DMS 273 (cell line): ENCODE measurements at regions not wholly inside any gene's neighbourhood (a gene's known extent, or its start where the extent isn't known, plus 50 kb on each side); places are given as distances from the start of the nearest gene placed in this dataset.
A peak's percentile ranks its signal among the peaks of the same experiment; 100 is the strongest.

Experiments used
- DNase-seq: peaks from one replicate; lab custom pipeline; 2025; ENCODE audit not compliant: unreplicated experiment; lab: John Stamatoyannopoulos, UW

- DNase-seq, result no peak
Measured at GRCh38 chr3:156620901-156621300, 53.5 kb upstream of the TIPARP start.

- DNase-seq, result peak; percentile 58
Measured at GRCh38 chr3:156620260-156620659, 54.1 kb upstream of the TIPARP start.

- no peak for DNase-seq
Measured at GRCh38 chr3:156619376-156619775, 55.0 kb upstream of the TIPARP start.

- DNase-seq, result no peak
Measured at GRCh38 chr3:156617781-156618180, 56.6 kb upstream of the TIPARP start.

- no peak for DNase-seq
Measured at GRCh38 chr3:156617145-156617544, 57.2 kb upstream of the TIPARP start.

DNA sequence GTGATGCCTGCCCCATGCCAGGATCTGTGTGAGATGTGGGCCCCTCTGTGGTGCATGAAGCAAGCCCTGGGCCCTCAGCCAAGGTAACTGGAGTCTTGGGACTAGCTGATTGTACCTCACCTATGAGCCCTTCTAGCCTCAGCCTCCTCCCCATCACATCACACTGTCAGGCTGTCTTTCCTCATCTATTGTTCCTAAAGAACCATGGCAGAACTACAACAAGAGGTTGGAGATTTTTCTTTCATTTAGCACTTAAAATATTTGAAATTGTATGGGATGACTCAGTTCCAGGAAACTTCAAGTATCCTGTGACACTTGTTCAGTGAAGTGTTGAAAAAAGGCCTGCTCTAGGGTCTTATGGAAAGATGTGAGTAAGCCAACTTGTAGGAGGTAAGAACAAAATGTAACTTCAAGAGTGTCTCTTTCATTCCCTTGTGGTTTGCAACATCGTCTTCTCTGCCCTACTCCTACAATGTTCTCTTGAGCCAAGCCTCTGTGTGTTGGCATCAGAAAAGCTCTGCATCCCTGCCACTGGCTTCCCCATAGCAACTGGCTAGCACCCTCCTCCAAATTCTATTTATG lies 58.7 kb upstream of the TIPARP start:
- no peak for DNase-seq

DNA sequence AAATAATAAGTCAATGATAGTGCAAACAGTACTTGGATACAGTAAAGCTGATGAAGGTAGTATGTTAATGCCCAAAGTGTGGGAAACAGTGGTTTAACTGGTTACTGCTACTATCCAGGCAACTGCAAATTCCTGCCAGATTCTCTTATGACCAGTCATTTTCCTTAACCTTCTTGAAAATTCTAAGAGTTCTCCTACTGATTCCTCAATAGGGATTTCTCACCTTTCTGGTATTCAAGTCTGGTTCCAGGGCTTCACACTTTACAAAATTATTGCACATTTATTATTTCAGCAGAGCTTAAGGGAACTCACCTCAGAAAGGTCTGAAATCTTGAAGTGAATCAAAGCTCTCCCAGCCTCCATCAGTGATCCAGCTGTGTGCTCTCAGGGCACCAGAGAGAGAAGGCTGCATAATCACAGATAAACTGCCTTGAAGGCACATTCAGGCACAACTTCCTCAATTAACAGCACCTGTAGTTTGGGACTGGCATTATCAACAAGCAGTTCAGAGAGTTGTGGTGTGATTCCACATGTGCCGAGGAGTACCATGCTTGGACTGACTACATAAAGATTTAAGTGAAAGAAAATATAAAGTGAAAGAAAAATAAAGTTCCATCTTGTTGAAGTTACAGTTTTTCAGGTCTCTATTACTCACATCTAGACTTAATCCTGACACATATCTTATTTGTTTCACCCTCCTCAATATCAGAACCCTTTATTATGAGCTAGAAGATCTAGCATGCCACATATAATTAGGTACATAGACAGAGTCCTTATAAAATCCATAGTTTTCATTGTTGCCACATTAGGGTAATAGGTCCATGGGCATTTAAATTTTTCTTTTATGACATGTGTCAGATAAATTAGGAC lies 59.5 kb upstream of the TIPARP start:
- no peak for DNase-seq

GRCh38 chr3:156612903-156613302 lies 58.0 kb upstream of the SSR3 start:
- no peak for DNase-seq

- no peak for DNase-seq
Measured at GRCh38 chr3:156611870-156612494, 57.1 kb upstream of the SSR3 start.

- no peak for DNase-seq
Measured at GRCh38 chr3:156610154-156610553, 55.2 kb upstream of the SSR3 start.

GRCh38 chr3:156609546-156609945 lies 54.6 kb upstream of the SSR3 start:
- no peak for DNase-seq

DNA sequence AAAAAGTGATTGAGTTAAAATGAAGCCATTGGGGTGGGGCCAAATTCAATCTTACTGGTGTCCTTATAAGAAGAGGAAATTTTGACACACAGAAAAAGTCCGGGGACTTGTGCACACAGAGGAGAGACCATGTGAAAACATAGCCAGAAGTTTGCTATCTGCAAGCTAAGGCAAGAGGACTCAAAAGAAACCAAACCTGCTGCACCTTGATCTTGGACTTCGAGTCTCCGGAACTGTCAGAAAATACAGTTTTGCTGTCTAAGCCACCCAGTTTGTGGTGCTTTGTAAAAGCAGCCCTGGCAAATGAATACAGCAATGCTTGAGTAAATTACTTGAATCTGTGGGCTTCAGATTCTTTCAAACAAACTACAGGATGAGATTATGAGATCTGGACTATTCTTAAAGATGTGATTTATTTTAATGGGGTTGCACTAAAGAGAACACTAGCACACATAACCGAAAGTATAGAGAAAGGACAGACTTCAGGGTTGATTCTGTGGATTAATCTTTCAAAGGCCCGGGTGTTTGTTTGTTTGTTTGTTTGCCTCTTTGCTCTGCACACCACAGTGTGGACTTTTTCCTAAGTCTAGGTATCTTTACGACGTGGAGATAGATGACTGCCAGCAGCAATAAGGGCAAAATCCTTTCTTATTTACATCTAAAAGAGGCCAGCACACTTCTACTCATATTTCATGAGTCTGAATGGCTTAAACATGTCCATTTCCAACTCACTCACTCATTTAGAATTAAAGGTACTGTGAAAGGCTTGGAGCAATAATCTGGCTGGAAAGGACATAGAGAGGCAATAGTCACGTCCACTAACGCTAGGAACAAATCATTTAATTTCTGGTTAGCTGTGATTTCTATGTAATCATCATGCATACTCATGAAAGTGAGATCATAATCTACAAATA lies 53.9 kb upstream of the SSR3 start:
- no peak for DNase-seq

DNA sequence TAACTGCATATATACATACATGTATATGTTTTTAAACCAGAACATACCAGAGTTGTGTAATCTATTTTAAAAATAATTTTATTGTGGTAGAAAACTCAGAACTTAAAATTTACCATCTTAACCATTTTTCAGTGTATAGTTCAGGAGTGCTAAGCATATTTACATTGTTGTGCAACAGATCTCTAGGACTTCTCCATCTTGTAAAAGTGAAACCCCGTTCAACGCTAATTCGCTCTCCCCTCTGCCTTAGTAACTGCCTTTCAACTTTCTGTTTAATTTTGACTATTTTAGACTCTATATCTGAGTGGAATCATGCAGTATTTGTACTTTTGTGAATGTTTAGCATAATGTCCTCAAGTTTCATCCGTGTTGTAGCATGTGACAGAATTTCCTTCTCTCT lies 51.8 kb upstream of the SSR3 start:
- DNase-seq, result no peak

DNA sequence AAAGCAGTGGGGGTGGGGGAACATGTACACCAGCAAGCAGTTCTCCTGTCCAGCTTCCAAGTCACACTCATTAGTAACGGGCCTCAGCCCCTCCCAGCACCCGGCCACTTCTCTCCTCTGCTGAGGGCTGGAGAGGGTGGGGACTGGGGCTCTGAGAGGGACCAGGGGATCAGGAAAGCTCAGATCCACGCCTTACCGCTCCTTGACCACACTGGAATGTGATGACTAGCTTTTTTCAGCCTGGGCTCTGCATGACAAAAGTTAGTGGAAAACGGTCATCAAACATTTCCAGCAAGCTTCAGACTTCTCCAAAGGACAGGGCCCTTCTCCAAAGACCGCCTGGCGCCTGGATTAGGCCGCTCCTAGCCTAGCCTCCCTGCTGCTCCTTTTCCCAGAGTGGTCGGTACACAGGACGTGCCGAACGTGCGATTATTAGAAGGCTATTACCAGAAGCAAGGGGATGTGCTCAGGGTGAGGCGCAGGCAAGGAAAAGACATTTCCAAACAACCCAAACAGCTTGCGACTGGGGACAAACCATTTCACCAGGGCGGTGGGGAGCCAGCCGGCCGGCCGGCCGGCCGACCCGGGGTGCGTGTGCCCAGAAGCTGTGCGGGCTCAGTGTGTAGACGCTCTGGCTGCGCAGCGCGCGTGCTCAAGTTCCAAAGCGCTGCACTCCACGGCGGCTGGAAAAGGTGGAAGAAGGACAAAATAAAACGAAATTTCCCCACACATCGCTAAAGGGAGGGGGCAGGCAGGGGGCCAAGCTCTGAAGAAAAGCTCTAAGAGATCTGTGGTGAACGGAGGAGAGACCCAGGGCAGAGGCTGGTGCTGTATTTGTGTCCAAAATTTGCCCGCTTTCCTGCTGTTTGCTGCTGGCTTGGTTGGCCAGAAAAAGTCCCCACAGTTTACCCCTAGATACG lies 51.0 kb upstream of the SSR3 start:
- peak; percentile 64 for DNase-seq

DNA sequence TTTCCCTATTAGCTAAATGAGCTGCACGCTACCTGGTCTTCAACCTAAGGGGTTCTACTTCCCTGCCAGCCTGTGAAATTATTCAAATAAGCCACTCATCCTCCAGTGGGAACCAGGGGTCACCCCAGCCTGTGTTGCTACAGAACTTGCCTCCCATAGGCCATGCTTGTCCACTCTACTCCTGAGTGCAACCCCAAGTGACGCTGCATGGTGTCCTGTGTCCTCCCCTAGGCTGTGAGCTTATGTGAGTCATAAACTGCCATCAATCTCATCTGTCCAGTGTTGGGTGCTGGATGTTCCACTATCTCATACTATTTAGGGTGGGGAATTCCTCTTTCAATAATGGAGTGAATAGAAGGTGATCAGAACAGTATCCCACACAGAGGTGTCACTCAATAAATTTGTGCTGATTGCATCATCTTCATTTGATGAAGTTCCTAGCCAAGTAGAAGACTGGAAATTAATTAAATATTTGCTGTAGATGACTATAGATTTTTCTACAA lies 49.8 kb upstream of the SSR3 start:
- DNase-seq, result no peak
